NCI-H2107 treated with DMSO at 0.1 percent for 48 hours (cell line): ENCODE measurements at regions not wholly inside any gene's neighbourhood (a gene's known extent, or its start where the extent isn't known, plus 50 kb on each side); places are given as distances from the start of the nearest gene placed in this dataset.
A peak's percentile ranks its signal among the peaks of the same experiment; 100 is the strongest.

Source experiments
- DNase-seq: peaks from one replicate; lab custom pipeline; 2025; ENCODE audit not compliant: unreplicated experiment; lab: John Stamatoyannopoulos, UW

DNA sequence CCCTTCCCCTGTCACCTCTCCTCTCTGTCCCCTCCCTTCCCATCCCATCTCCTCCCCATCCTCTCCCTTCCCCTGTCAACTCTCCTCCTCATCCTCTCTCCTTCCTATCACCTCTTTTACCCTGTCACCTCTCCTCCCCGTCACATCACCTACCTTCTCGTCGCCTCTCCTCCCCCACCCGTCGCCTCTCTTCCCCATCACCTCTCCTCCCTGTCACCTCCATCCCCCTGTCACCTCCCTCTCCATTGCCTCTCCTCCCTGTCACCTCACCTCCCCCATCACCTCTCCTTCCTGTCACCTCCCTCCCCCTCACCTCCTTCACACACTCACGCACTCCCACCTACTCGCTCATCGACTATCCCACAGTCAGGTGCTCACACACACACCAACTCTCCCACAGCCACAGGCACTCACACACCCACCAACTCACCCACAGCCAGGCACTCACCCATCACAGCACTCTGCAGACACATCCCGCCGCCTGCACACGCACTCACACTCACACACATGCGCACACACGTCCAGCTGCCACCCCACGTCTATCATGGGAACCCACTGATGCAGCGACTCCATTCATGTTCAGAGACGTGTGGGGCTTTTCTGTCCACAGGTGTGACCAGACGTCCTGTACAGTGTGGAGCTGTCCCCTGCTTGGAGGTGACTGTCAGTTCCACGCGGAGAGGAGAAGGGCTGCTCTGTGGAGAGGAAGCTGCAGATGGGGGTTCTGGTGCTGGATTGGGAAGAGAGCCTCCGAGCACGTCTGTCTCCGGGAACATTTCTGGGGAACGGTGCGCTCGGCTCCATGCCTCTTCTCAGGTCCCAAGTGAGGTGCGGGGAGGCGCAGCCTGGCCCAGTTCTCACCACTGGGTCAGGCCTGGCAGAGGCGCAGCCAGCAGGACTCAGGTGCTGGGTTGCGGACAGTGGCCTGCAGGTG, 184.3 kb downstream of the TTLL2 start:
- no peak for DNase-seq

GRCh38 chr6:167509853-167510220, 185.0 kb downstream of the TTLL2 start:
- DNase-seq: no peak

- DNase-seq: peak; percentile 31
These were observed 185.8 kb downstream of the TTLL2 start for GRCh38 chr6:167510648-167511047.

DNA sequence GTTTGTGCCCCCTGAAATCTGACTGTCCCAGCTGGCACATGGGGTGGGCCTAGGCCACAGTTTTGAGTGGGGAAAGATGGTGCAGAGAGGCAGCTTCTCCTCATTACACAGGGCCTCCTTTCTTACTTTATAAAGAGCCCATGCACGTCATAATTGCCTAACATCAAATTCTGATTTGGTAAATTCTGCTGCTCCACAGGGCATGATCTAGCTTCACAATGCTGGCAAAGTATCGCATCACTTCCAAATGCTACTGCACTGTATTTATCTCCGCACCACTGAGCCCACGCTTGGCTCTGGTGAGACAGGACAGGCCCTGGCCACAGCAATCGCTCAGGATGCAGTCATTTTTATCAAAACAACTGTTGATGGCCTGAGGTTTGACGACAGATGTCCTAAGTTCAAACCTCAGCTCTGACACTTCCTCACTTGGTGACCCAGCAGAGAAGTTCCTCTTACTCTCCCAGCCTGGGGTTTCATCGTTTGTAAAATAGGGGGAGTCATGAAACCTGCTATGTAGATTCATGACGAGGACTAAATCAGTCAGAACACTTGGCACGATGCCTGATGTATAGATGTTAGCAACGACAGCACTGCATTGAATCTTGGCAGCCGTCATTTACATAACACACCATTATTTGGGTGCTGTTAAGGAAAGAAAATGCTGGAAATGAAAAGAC, 187.9 kb downstream of the TTLL2 start:
- DNase-seq: no peak

- no peak for DNase-seq
These were observed 188.9 kb downstream of the TTLL2 start for GRCh38 chr6:167513778-167514177.

DNA sequence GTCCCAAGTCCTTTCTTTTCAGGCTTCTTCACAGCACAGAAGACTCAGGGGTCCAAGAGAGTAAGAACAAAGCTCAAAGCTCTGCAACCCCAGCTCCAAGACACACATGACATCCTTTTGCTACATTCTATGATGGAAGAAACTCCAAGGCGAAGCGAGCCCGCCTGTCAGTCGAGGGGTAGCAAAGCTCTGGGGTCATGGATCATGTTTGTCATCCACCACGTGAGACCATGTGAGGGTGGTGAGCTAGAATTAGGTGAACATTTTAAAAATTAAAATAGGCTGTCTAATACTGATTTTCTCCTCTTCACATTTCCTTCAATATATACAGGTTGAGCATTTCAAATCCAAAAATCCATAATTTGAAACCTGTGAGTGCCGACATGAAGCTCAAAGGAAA, 189.6 kb downstream of the TTLL2 start:
- no peak for DNase-seq

DNA sequence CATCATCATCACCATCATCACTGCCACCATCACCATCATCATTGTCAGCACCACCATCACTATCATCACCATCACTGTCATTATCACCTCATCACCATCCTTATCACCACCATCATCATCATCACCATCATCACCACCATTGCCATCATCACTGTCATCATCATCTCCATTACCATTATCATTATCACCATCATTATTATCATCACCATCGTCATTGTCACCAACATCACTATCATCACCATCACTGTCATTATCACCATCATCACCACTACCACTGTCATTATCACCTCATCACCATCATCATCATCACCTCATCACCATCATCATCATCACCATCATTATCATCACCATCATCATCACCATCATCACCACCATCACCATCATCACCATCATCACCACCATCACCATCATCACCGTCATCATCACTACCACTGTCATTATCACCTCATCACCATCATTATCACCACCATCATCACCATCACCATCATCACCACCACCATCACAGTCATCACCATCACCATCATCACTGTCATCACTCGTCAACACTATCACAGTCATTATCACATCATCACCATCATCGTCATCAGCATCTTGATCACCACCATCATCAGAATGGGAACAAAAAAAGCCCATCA, 191.1 kb downstream of the TTLL2 start:
- DNase-seq: no peak

GRCh38 chr6:167517254-167517916, 192.5 kb downstream of the TTLL2 start:
- DNase-seq: no peak

- no peak for DNase-seq
These were observed 198.5 kb downstream of the TTLL2 start for GRCh38 chr6:167523426-167523825.

GRCh38 chr6:167524261-167525111, 199.6 kb downstream of the TTLL2 start:
- DNase-seq: no peak

DNA sequence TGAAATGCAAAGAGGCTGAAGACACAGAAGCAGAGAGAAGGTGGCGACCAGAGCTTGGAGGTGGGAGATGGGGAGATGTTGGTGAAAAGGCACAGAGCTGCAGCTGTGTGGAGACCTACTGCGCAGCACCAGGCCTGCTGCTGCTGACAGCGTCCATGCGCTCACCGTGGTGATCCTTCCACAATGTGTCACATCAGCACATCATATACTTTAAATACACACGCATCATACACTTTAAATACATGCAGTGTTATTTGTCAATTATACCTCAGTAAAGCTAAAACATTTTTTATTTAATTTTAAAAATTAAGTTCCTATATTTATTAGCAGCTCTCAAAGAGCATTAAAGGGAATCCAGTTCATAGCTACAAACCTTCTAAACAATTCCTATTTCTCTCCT, 200.9 kb downstream of the TTLL2 start:
- no peak for DNase-seq

GRCh38 chr6:167526465-167527368, 201.8 kb downstream of the TTLL2 start:
- DNase-seq: no peak

- no peak for DNase-seq
These were observed 203.4 kb downstream of the TTLL2 start for GRCh38 chr6:167528239-167528638.

GRCh38 chr6:167528976-167529375, 204.1 kb downstream of the TTLL2 start:
- no peak for DNase-seq

DNA sequence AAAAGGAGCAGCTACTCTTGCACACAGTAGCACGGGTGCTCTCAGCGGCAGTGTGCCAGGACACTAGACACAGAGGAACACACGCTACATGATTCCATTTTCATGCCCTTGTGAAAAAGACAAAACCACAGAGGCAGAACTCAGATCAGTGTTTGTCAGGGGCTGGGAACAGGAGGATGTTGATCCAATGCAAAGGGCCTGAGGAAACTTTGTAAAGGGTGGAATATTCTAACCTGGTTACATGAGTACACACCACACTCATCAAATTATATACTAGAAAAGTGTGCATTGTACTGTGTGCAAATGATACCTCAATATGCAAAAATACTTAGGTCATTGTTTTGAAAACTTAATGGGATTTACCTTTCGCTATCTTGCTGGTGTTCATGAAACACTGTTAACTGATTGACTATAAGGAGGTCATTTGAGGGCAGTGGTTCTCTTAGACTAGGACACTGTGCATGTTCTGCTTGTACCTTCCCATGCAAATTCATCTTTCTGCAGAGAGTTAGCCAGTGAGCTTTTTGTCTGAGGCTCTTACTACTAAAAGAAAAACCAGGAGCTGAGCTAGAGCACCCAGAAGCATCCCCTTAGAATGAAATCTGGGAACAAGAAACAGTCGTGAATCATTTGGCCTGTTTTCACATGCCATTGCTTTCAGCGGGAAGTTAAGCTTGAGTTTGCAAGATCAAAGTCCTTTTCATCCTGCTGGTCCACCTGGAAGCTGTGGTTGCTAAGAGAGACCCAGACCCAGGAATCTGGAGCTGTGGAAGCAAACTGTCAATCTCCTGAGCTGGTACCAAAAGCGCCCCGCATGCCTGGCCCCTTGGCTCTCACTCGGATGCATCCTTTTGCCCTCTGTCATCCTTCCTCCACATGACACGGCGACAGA, 204.8 kb downstream of the TTLL2 start:
- no peak for DNase-seq

GRCh38 chr6:167530951-167531350, 206.1 kb downstream of the TTLL2 start:
- no peak for DNase-seq

- peak; percentile 87 for DNase-seq
These were observed 207.8 kb downstream of the TTLL2 start for GRCh38 chr6:167532410-167533288.
